Lower lobe of right lung (tissue), 2 donors: ENCODE measurements at regions not wholly inside any gene's neighbourhood (a gene's known extent, or its start where the extent isn't known, plus 50 kb on each side); places are given as distances from the start of the nearest gene placed in this dataset.
A peak's percentile ranks its signal among the peaks of the same experiment; 100 is the strongest.

Source experiments
- ATAC-seq, 2 donors: fragments of 200-7000 bp; cut with Tn5 transposase; one replicate each; pipeline ENCODE4 v1.9.1; 2020 to 2022; ENCODE audit warnings: mild to moderate bottlenecking in 2 of 2, moderate library complexity in 2 of 2
- DNase-seq: peaks from one replicate; pipeline ENCODE4 v3.0.0-alpha.2; 2020
- H3K27ac ChIP-seq: fragments of 200-600 bp; one replicate; pipeline ENCODE4 v1.8.0; 2022
- H3K27me3 ChIP-seq: fragments of 200-600 bp; one replicate; pipeline ENCODE4 v1.8.0; 2022; ENCODE audit warnings: low read depth
- H3K36me3 ChIP-seq: fragments of 200-600 bp; one replicate; pipeline ENCODE4 v1.8.0; 2022; ENCODE audit warnings: mild to moderate bottlenecking
- H3K4me1 ChIP-seq: fragments of 200-600 bp; one replicate; pipeline ENCODE4 v1.8.0; 2022
- H3K4me3 ChIP-seq: fragments of 200-600 bp; one replicate; pipeline ENCODE4 v1.8.0; 2022; ENCODE audit warnings: mild to moderate bottlenecking
- H3K9me3 ChIP-seq: fragments of 200-600 bp; one replicate; pipeline ENCODE4 v1.8.0; 2022
- CTCF ChIP-seq: fragments of 200-600 bp; IDR thresholded peaks from one replicate; pipeline ENCODE4 v1.8.0; 2022; ENCODE audit warnings: antibody characterized with exemption, mild to moderate bottlenecking
- intact Hi-C: fragments of 100-400 bp; cut with DNase I; formaldehyde crosslinking; loops from one replicate; pipeline ENCODE4 v1.11.0; 2022
- donor health status: DM: no; HTN: yes; CAD: no; lungs with severe emphysema.

DNA sequence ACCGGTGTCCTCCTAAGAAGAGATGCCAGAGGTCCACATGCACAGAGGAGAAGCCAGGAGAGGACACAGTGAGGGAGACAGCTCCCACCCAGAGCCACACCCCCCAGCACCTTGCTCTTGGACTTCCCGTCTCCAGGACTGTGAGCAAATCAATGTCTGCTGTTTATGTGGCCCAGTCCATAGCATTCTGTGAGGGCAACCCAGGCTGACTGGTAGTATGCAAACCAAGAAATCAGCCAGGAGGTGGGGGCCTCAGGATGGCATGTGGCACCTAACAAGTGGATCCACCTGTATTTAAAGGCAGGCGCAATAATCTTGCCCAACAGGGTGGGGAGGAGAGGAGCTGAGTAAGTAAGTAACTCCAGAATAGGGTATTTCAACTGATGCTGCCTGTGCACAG, 136.4 kb downstream of the BRD1 start:
- peaks cover 39% of the 10 kb centered on the region for H3K27me3 ChIP-seq
- no peaks in the 10 kb centered on the region for H3K4me1 ChIP-seq
- H3K4me3 ChIP-seq, result no peak overlapping the region
- H3K27ac ChIP-seq, result no peak overlapping the region
- H3K36me3 ChIP-seq, result no peaks in the 10 kb centered on the region
- DNase-seq (no peak), ATAC-seq (no peak)
- intact Hi-C loops, result no loop called here
- TF ChIP-seq CTCF, result no peak
- no peaks in the 10 kb centered on the region for H3K9me3 ChIP-seq

- no peak for TF ChIP-seq CTCF
- H3K4me3 ChIP-seq, result no peak overlapping the region
- H3K9me3 ChIP-seq, result no peaks in the 10 kb centered on the region
- DNase-seq (no peak), ATAC-seq (peak in 1 of 2 donors; percentile 26)
- peaks cover 47% of the 10 kb centered on the region for H3K27me3 ChIP-seq
- intact Hi-C loops, result no loop called here
- no peak overlapping the region for H3K27ac ChIP-seq
- H3K4me1 ChIP-seq, result no peaks in the 10 kb centered on the region
- no peaks in the 10 kb centered on the region for H3K36me3 ChIP-seq
Measured at GRCh38 chr22:49690454-49690853, 137.2 kb downstream of the BRD1 start.

DNA sequence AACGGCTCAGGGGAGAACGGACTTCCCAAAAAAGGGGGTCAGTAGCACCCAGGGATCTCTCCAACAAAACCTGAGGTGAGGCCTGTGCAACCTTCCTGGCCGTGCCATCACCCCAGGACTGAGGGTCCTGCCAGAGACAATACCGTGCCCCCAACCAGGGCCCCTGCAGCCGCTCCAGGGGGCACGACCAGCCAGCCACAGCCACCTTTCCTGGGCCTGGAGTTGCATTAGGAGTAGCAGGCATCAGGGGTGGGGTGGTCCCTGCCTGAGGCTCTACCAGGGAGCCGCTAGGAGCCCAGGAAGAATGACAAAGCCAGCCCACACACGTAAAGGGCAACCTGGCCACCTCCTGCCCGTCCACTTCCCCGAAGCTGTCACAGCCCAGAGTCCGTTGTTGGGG, 137.8 kb downstream of the BRD1 start:
- peaks cover 47% of the 10 kb centered on the region for H3K27me3 ChIP-seq
- TF ChIP-seq CTCF, result no peak

GRCh38 chr22:49689255-49689770, 138.4 kb downstream of the BRD1 start:
- ATAC-seq, result no peak
- intact Hi-C loops, result no loop called here

More for the DNA sequence above, 137.8 kb downstream of the BRD1 start:
- Histone ChIP-seq H3K4me3 (no peak overlapping the region), H3K9me3 (no peaks in the 10 kb centered on the region), H3K36me3 (no peaks in the 10 kb centered on the region), H3K27ac (no peak overlapping the region), H3K4me1 (no peaks in the 10 kb centered on the region)
- DNase-seq (no peak), ATAC-seq (no peak)
- intact Hi-C loops, result no loop called here

DNA sequence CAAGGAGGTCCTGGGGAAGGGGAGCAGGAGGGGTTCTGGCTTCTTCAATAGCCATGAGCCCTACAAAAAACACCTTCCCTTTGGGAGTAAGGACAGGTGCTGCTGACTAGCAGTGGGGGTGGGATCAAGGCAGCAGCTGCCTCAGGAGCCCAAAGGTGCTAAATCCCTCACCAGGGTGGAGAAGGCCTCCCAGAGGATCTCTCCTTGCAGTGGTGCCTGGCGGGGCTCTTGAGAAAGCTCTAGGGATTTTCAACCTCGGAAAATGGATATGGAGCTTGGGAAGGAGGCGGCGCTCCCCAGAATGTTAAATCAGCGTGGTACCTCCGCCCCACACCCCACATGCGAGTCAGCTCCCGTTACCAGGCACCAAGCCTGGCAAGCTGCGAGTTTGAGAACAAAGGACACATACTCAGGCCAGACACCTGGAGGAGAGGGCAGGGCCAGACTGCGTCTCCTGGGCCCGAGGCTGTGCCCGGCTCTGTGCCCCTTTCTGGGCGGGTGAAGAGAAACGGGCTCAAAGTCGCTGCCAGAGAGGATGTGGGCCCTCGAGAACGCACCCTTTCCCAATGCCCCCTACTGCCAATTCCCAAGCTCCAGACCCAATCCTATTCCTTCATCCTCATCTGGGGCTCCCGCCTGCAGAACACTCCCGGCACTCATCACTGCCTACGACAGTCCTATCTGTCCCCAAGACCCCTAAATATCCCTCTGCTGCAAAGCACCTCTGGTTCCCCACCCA, 139.0 kb downstream of the BRD1 start:
- TF ChIP-seq CTCF, result no peak
- Histone ChIP-seq H3K4me1 (no peaks in the 10 kb centered on the region), H3K36me3 (no peaks in the 10 kb centered on the region), H3K27me3 (peaks cover 51% of the 10 kb centered on the region), H3K9me3 (no peaks in the 10 kb centered on the region), H3K27ac (no peak overlapping the region), H3K4me3 (no peak overlapping the region)
- intact Hi-C loops, result no loop called here
- DNase-seq (no peak), ATAC-seq (no peak)

More at GRCh38 chr22:49689255-49689770, 138.4 kb downstream of the BRD1 start:
- Histone ChIP-seq H3K27ac (no peak overlapping the region), H3K4me1 (no peaks in the 10 kb centered on the region), H3K9me3 (no peaks in the 10 kb centered on the region), H3K36me3 (no peaks in the 10 kb centered on the region), H3K27me3 (peaks cover 51% of the 10 kb centered on the region), H3K4me3 (no peak overlapping the region)
- no peak for DNase-seq
- TF ChIP-seq CTCF, result no peak
